H1 (cell line): ENCODE measurements at regions not wholly inside any gene's neighbourhood (a gene's known extent, or its start where the extent isn't known, plus 50 kb on each side); places are given as distances from the start of the nearest gene placed in this dataset.

Source experiments
- CBX8 ChIP-seq: fragments of 300-800, 300-1000 bp; sonication (generic); IDR thresholded peaks from 2 replicates; pipeline ENCODE4 v1.7.1; 2016; ENCODE audit warnings: low read depth, low read length, borderline replicate concordance
- CTBP2 ChIP-seq: IDR thresholded peaks from 2 replicates; pipeline ENCODE4 v1.7.0; 2011; ENCODE audit warnings: borderline replicate concordance, mild to moderate bottlenecking, moderate library complexity, mixed read lengths, low read length; ENCODE audit not compliant: insufficient read depth, insufficient read length
- RNF2 ChIP-seq: fragments of 200-900, 300-1000 bp; sonication (generic); IDR thresholded peaks from 2 replicates; pipeline ENCODE4 v1.7.1; 2016; ENCODE audit warnings: borderline replicate concordance, low read depth, mild to moderate bottlenecking, antibody characterized with exemption, low read length; ENCODE audit not compliant: poor library complexity, severe bottlenecking; ENCODE audit errors: missing control alignments

- TF ChIP-seq RNF2 (no peak), CBX8 (no peak), CTBP2 (no peak)
Measured at GRCh38 chr10:121205625-121206024, 354.5 kb downstream of the WDR11 start (continued).
